Spleen (tissue), 11 donors: ENCODE measurements at regions not wholly inside any gene's neighbourhood (a gene's known extent, or its start where the extent isn't known, plus 50 kb on each side); places are given as distances from the start of the nearest gene placed in this dataset.

Experiments
- DNase-seq: peaks from one replicate; pipeline ENCODE4 v3.0.0-alpha.2; 2020
- H3K27ac ChIP-seq, 8 donors: fragments of 200-600 bp; sonication (generic) in 7 of 8; 1 replicate in 4 of 8; 2 replicates in 4 of 8; pipeline versions ENCODE4 v1.5.0 to v1.8.0; 2016 to 2021; ENCODE audit warnings: inconsistent platforms in 4 of 8, mild to moderate bottlenecking in 4 of 8, moderate library complexity in 1 of 8
- H3K27me3 ChIP-seq, 7 donors: fragments of 200-600 bp; sonication (generic) in 6 of 7; replicated peaks in 1 of 7; 1 replicate in 4 of 7; 2 replicates in 3 of 7; pipeline versions ENCODE4 v1.5.0 to v1.8.0; 2016 to 2021; ENCODE audit warnings: inconsistent platforms in 3 of 7, mild to moderate bottlenecking in 1 of 7
- H3K36me3 ChIP-seq, 6 donors: fragments of 200-600 bp; sonication (generic) in 5 of 6; 1 replicate in 4 of 6; 2 replicates in 2 of 6; pipeline versions ENCODE4 v1.5.0 to v1.8.0; 2016 to 2021; ENCODE audit warnings: inconsistent platforms in 2 of 6
- H3K4me1 ChIP-seq, 6 donors: fragments of 200-600 bp; sonication (generic) in 5 of 6; 1 replicate in 3 of 6; 2 replicates in 3 of 6; pipeline versions ENCODE4 v1.5.0 to v1.8.0; 2016 to 2021; ENCODE audit warnings: inconsistent platforms in 3 of 6
- H3K4me3 ChIP-seq, 8 donors: fragments of 200-600 bp; sonication (generic) in 7 of 8; 1 replicate in 4 of 8; 2 replicates in 4 of 8; pipeline versions ENCODE4 v1.5.0 to v1.8.0; 2016 to 2021; ENCODE audit warnings: inconsistent platforms in 4 of 8, mild to moderate bottlenecking in 4 of 8, moderate library complexity in 2 of 8
- H3K9me3 ChIP-seq, 8 donors: fragments of 200-600 bp; sonication (generic) in 7 of 8; 1 replicate in 4 of 8; 2 replicates in 4 of 8; pipeline versions ENCODE4 v1.5.0 to v1.8.0; 2016 to 2021; ENCODE audit warnings: inconsistent platforms in 4 of 8
- CTCF ChIP-seq, 11 experiments: fragments of 200-600 bp in 7 of 11; fragments of 450-650 bp in 4 of 11; sonication (generic) in 4 of 11; IDR thresholded peaks in 8 of 11; conservative IDR thresholded peaks in 3 of 11; 1 replicate in 7 of 11; 2 replicates in 4 of 11; pipeline versions ENCODE4 v1.4.0 to v1.8.0; 2016 to 2021; ENCODE audit warnings: antibody characterized with exemption in 11 of 11, inconsistent platforms in 4 of 11, mild to moderate bottlenecking in 1 of 11
- POLR2A ChIP-seq, 3 donors: fragments of 450-650 bp; IDR thresholded peaks; one replicate each; pipeline ENCODE4 v1.5.1; 2017; ENCODE audit warnings: antibody characterized with exemption in 3 of 3, mild to moderate bottlenecking in 1 of 3
- POLR2AphosphoS5 ChIP-seq, 3 donors: sonication (generic); formaldehyde crosslinking; IDR thresholded peaks; one replicate each; pipeline ENCODE4 v1.5.1; 2017; ENCODE audit warnings: antibody characterized with exemption in 3 of 3
- whole genome bisulfite sequencing, 5 donors: extraction: QIAGEN DNeasy Blood & Tissue Kit in 3 of 5; methylation state at CpG; one replicate each; pipeline versions ENCODE4 v1.1.5 to v1.1.7; 2013 to 2018; 5-methylcytosine and 5-hydroxymethylcytosine counted together
- intact Hi-C: fragments of 100-400 bp; cut with DNase I; formaldehyde crosslinking; loops from one replicate; pipeline ENCODE4 v1.15.0; 2023; ENCODE audit warnings: low total_unique reads
- donor health status: healthy with polysubstance abuse.
- donor health status: DM: no; HTN: no; CAD: no; lungs with moderate emphysema.
- donor health status: DM: no; HTN: no; CAD: no.
- donor health status: Bipolar disorder and iron deficiency.
- donor health status: healthy.
- donor health status: DM: no; HTN: no; CAD: no.
- donor health status: DM: yes; HTN: yes; CAD: no.

GRCh38 chr2:58560531-58560930, 319.4 kb upstream of the FANCL start:
- Histone ChIP-seq H3K36me3 (no peaks in the 10 kb centered on the region), H3K9me3 (no peaks in the 10 kb centered on the region), H3K27ac (no peak overlapping the region), H3K4me1 (no peaks in the 10 kb centered on the region), H3K27me3 (no peaks in the 10 kb centered on the region), H3K4me3 (no peak overlapping the region)
- TF ChIP-seq POLR2A (IDR thresholded peaks at IDR 0.05): no peak
- TF ChIP-seq CTCF (IDR thresholded peaks at IDR 0.05 in 8 of 11, conservative IDR thresholded peaks at IDR 0.05 in 3 of 11): no peak
- TF ChIP-seq POLR2AphosphoS5 (IDR thresholded peaks at IDR 0.05): no peak
- intact Hi-C loops: no loop called here
- no peak for DNase-seq
- 89 to 95% (median 92%) methylated on average over 3 of the region's 3 CpGs for WGBS, 5 donors

- WGBS, 5 donors: 68 to 88% (median 81%) methylated on average over 4 of the region's 4 CpGs
- TF ChIP-seq POLR2A (IDR thresholded peaks at IDR 0.05) (no peak), POLR2AphosphoS5 (IDR thresholded peaks at IDR 0.05) (no peak), CTCF (IDR thresholded peaks at IDR 0.05 in 8 of 11, conservative IDR thresholded peaks at IDR 0.05 in 3 of 11) (no peak)
- no peaks in the 10 kb centered on the region for H3K27me3 ChIP-seq
- H3K36me3 ChIP-seq: no peaks in the 10 kb centered on the region
- no peak for DNase-seq
- intact Hi-C loops: no loop called here
- no peaks in the 10 kb centered on the region for H3K4me1 ChIP-seq
- H3K4me3 ChIP-seq: no peak overlapping the region
- no peaks in the 10 kb centered on the region for H3K9me3 ChIP-seq
- no peak overlapping the region for H3K27ac ChIP-seq
These were observed 317.8 kb upstream of the FANCL start for GRCh38 chr2:58558881-58559280.

- TF ChIP-seq CTCF (IDR thresholded peaks at IDR 0.05 in 8 of 11, conservative IDR thresholded peaks at IDR 0.05 in 3 of 11) (no peak), POLR2A (IDR thresholded peaks at IDR 0.05) (no peak), POLR2AphosphoS5 (IDR thresholded peaks at IDR 0.05) (no peak)
- no peak for DNase-seq
- H3K4me1 ChIP-seq: no peaks in the 10 kb centered on the region
- no peak overlapping the region for H3K27ac ChIP-seq
- intact Hi-C loops: no loop called here
- H3K9me3 ChIP-seq: no peaks in the 10 kb centered on the region
- 90 to 98% (median 95%) methylated on average over 6 of the region's 6 CpGs for WGBS, 5 donors
- H3K36me3 ChIP-seq: no peaks in the 10 kb centered on the region
- H3K4me3 ChIP-seq: no peak overlapping the region
- no peaks in the 10 kb centered on the region for H3K27me3 ChIP-seq
These were observed 316.1 kb upstream of the FANCL start for GRCh38 chr2:58557176-58557575.

- no peaks in the 10 kb centered on the region for H3K4me1 ChIP-seq
- intact Hi-C loops: no loop called here
- no peak overlapping the region for H3K4me3 ChIP-seq
- DNase-seq: no peak
- H3K27me3 ChIP-seq: no peaks in the 10 kb centered on the region
- no peak for TF ChIP-seq POLR2A (IDR thresholded peaks at IDR 0.05)
- no peak for TF ChIP-seq CTCF (IDR thresholded peaks at IDR 0.05 in 8 of 11, conservative IDR thresholded peaks at IDR 0.05 in 3 of 11)
- no peak for TF ChIP-seq POLR2AphosphoS5 (IDR thresholded peaks at IDR 0.05)
- 63 to 81% (median 68%) methylated on average over 2 of the region's 2 CpGs for WGBS, 5 donors
- H3K9me3 ChIP-seq: no peaks in the 10 kb centered on the region
- no peaks in the 10 kb centered on the region for H3K36me3 ChIP-seq
- no peak overlapping the region for H3K27ac ChIP-seq
These were observed 312.8 kb upstream of the FANCL start for GRCh38 chr2:58553937-58554336.
